SU-DHL-6 (cell line): ENCODE measurements at regions not wholly inside any gene's neighbourhood (a gene's known extent, or its start where the extent isn't known, plus 50 kb on each side); places are given as distances from the start of the nearest gene placed in this dataset.

Experiments used
- H2AFZ ChIP-seq: fragments of 200-600 bp; sonication (generic); 2 replicates; pipeline ENCODE4 v1.6.1; 2014; ENCODE audit warnings: low read depth, mild to moderate bottlenecking, moderate library complexity, mixed read lengths, antibody characterized with exemption, low read length; ENCODE audit not compliant: severe bottlenecking
- H3F3A ChIP-seq: fragments of 200-600 bp; shearing (Covaris generic); 2 replicates; pipeline ENCODE4 v1.6.0; 2016; ENCODE audit warnings: antibody characterized with exemption, mild to moderate bottlenecking; ENCODE audit not compliant: insufficient read depth
- H3K27ac ChIP-seq: fragments of 200-600 bp; sonication (generic); 2 replicates; pipeline ENCODE4 v1.5.1; 2016; ENCODE audit warnings: low read depth, mild to moderate bottlenecking, low read length, moderate library complexity, mixed read lengths
- H3K27me3 ChIP-seq: fragments of 200-600 bp; sonication (generic), shearing (Covaris generic); 2 replicates; pipeline ENCODE4 v1.6.0; 2014; ENCODE audit warnings: mild to moderate bottlenecking, low read length
- H3K36me3 ChIP-seq: fragments of 200-600 bp; sonication (generic); 2 replicates; pipeline ENCODE4 v1.6.1; 2014; ENCODE audit warnings: mild to moderate bottlenecking, low read length, mixed read lengths
- H3K4me2 ChIP-seq: fragments of 300-600, 200-600 bp; shearing (Covaris generic), sonication (generic); 2 replicates; pipeline ENCODE4 v1.6.0; 2014; ENCODE audit warnings: low read length, low read depth, mild to moderate bottlenecking; ENCODE audit not compliant: poor library complexity, severe bottlenecking
- H3K4me3 ChIP-seq: fragments of 200-600 bp; sonication (generic); 2 replicates; pipeline ENCODE4 v1.5.1; 2014; ENCODE audit warnings: antibody characterized with exemption, low read length, mild to moderate bottlenecking, mixed read lengths; ENCODE audit not compliant: insufficient read depth, poor library complexity, severe bottlenecking
- H3K79me2 ChIP-seq: fragments of 200-600 bp; sonication (generic); 2 replicates; pipeline ENCODE4 v1.6.1; 2014; ENCODE audit warnings: mild to moderate bottlenecking, low read length, moderate library complexity; ENCODE audit not compliant: insufficient read depth
- H3K9ac ChIP-seq: fragments of 200-600 bp; sonication (generic); 2 replicates; pipeline ENCODE4 v1.7.0; 2014; ENCODE audit warnings: mild to moderate bottlenecking, low read length
- H3K9me2 ChIP-seq: fragments of 200-600 bp; sonication (generic); replicated peaks from 2 replicates; pipeline ENCODE4 v1.6.1; 2014; ENCODE audit warnings: low read length; ENCODE audit not compliant: insufficient read depth
- H3K9me3 ChIP-seq: fragments of 200-600 bp; sonication (generic); 2 replicates; pipeline ENCODE4 v1.6.1; 2014; ENCODE audit warnings: low read length, mixed read lengths; ENCODE audit not compliant: insufficient read depth
- H4K20me1 ChIP-seq: fragments of 200-600 bp; sonication (generic); 2 replicates; pipeline ENCODE4 v1.6.1; 2014; ENCODE audit warnings: low read depth, mild to moderate bottlenecking, antibody characterized with exemption, low read length, moderate library complexity, mixed read lengths
- EZH2phosphoT487 ChIP-seq: fragments of 200-600 bp; sonication (generic), shearing (Covaris generic); conservative IDR thresholded peaks from 2 replicates; pipeline ENCODE4 v1.6.1; 2018; ENCODE audit warnings: mild to moderate bottlenecking, antibody characterized with exemption, low read length, moderate library complexity, mixed read lengths
- TF ChIP-seq, protein P1 (sequence below): fragments of 200-600 bp; sonication (generic); IDR thresholded peaks from one replicate; pipeline ENCODE4 v1.5.1; 2017; ENCODE audit warnings: antibody characterized with exemption, mild to moderate bottlenecking, low read length, moderate library complexity; ENCODE audit not compliant: insufficient read depth, poor library complexity, severe bottlenecking

DNA sequence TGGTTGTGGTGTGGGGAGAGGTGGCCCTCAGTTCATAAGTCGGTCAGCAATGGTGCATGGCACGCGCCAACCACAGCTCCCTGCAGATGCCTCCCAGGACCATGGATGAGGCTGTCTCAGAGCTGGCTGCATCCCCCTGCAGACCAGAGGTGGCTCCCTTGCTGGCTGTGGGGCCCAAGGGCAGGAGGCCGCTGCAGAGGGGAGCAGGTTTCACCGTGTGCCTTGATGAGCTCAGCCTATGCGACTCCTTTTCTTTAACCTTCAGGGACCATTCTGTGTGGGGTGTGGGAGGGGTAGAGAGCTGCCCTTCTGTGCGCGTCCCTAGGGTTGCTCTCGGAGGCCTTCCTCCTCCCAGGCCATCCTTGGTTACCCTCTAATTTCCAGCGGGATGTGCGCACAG is 152.4 kb downstream of the ACTR3B start:
- no peak overlapping the region for H3K4me3 ChIP-seq
- H3K27me3 ChIP-seq, result no peaks in the 10 kb centered on the region
- H3F3A ChIP-seq, result no peaks in the 10 kb centered on the region
- no peaks in the 10 kb centered on the region for H3K9me2 ChIP-seq
- no peaks in the 10 kb centered on the region for H3K79me2 ChIP-seq
- no peak for TF ChIP-seq EZH2phosphoT487
- TF ChIP-seq, protein P1, sequence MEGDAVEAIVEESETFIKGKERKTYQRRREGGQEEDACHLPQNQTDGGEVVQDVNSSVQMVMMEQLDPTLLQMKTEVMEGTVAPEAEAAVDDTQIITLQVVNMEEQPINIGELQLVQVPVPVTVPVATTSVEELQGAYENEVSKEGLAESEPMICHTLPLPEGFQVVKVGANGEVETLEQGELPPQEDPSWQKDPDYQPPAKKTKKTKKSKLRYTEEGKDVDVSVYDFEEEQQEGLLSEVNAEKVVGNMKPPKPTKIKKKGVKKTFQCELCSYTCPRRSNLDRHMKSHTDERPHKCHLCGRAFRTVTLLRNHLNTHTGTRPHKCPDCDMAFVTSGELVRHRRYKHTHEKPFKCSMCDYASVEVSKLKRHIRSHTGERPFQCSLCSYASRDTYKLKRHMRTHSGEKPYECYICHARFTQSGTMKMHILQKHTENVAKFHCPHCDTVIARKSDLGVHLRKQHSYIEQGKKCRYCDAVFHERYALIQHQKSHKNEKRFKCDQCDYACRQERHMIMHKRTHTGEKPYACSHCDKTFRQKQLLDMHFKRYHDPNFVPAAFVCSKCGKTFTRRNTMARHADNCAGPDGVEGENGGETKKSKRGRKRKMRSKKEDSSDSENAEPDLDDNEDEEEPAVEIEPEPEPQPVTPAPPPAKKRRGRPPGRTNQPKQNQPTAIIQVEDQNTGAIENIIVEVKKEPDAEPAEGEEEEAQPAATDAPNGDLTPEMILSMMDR, result no peak
- no peak overlapping the region for H3K4me2 ChIP-seq
- no peaks in the 10 kb centered on the region for H3K9me3 ChIP-seq
- H4K20me1 ChIP-seq, result no peaks in the 10 kb centered on the region
- H2AFZ ChIP-seq, result no peak overlapping the region
- no peaks in the 10 kb centered on the region for H3K36me3 ChIP-seq
- H3K27ac ChIP-seq, result no peak overlapping the region
- H3K9ac ChIP-seq, result no peak overlapping the region

DNA sequence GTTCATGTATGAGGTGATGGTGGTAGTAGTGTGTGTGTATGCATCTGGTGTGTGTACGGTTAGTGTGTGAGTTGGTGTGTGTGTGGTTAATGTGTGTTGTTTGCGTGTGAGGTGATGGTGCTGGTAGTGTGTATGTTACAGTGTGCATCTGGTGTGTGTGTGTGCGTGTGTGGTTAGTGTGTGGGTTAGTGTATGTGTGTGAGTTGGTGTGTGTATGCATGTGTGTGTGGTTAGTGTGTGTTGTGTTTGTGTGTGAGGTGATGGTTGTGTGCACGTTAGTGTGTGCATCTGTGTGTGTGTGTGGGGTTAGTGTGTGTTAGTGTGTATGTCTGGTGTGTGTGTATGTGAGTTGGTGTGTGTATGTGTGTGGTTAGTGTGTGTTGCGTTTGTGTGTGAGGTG is 153.0 kb downstream of the ACTR3B start:
- no peak overlapping the region for H3K4me2 ChIP-seq
- no peak overlapping the region for H3K9ac ChIP-seq
- H3K79me2 ChIP-seq, result no peaks in the 10 kb centered on the region
- H2AFZ ChIP-seq, result no peak overlapping the region
- no peaks in the 10 kb centered on the region for H3K9me2 ChIP-seq
- H3F3A ChIP-seq, result no peaks in the 10 kb centered on the region
- H3K27me3 ChIP-seq, result no peaks in the 10 kb centered on the region
- H3K9me3 ChIP-seq, result no peaks in the 10 kb centered on the region
- H3K27ac ChIP-seq, result no peak overlapping the region
- no peak overlapping the region for H3K4me3 ChIP-seq
- no peaks in the 10 kb centered on the region for H3K36me3 ChIP-seq
- H4K20me1 ChIP-seq, result no peaks in the 10 kb centered on the region
- TF ChIP-seq EZH2phosphoT487, result no peak
- TF ChIP-seq, protein P1, result no peak

DNA sequence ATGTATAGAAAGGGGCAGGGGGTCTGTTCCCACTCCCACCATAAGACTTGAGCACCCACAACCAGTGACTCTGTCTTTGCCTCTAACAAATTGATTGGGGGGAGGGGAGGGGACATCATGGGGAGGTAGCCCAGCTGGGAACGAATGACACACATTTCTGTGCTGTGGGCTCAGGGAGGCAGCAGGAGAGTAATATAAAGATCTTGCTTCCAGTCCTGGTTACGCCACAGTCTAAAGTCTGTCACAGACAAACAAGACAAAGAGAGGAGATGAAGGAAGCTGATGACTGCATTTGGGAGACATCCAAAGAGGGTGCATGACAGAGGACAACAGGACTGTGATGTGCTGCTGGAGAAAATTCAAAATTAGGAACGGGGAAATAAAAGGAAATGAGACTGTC is 153.9 kb downstream of the ACTR3B start:
- Histone ChIP-seq H3K9me3 (no peaks in the 10 kb centered on the region), H3K36me3 (no peaks in the 10 kb centered on the region), H3F3A (no peaks in the 10 kb centered on the region), H3K9me2 (no peaks in the 10 kb centered on the region), H4K20me1 (no peaks in the 10 kb centered on the region), H3K27ac (no peak overlapping the region), H3K27me3 (no peaks in the 10 kb centered on the region), H3K9ac (no peak overlapping the region), H2AFZ (no peak overlapping the region), H3K4me3 (no peak overlapping the region), H3K4me2 (no peak overlapping the region), H3K79me2 (no peaks in the 10 kb centered on the region)
- no peak for TF ChIP-seq EZH2phosphoT487
- TF ChIP-seq, protein P1, result no peak
